ENCODE measurements at regions not wholly inside any gene's neighbourhood (a gene's known extent, or its start where the extent isn't known, plus 50 kb on each side); places are given as distances from the start of the nearest gene placed in this dataset.

DNA sequence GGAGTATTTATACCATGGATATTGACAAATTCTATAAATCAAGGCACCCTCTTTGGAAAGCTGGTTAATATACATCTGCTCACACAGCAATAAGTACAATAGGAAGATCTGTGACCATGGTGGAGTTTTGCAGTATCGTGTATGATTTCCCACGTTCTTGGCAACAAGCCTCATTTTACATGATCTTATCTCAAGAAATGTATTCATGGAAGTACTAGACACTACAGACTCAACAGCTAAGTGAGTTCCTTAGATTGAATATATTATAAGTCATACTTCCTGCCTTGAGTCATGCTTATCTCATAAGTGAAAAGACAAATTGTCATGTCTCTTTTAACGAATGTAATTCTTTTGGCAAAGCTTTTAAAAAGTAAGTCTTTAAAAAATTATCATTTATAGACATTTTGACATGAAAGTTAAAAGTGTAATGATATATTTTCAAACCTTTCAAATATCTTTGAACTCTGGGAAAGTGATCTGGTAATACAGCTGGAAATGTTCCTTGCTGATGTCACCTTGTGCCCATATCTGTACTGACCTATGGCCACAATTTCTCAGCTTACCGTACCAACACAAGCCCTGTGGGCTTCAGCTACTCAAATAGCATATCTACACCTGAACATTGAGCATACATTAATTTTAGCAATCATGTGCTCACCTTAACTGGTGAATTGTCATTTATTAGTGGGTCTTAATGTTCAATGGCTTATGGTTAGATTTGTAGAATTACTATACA, 130.3 kb upstream of the TMC3 start:
- no peak for DNase-seq (ENCODE audit: low spot score in 2 of 2)
- no peak for FAIRE-seq

DNA sequence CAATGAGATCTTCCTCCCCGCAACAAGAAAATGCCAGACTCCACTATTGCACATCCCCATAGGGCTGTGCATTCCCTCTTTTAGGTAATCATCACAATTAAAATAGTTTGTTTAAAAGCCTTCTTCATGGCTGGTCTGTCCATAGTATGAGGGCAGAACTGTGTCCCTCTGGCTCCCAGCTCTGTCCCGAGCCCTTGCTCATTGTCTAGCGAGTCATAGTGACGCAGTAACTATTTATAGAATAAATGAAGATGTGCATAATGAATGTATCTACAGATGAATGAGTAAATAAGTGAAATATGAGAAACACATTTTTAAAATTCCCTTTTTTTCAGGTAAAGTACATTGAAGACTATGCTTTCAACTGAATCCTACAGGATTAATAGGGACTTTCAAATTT, 128.4 kb upstream of the TMC3 start:
- no peak for FAIRE-seq
- DNase-seq (ENCODE audit: low spot score in 2 of 2): no peak

DNA sequence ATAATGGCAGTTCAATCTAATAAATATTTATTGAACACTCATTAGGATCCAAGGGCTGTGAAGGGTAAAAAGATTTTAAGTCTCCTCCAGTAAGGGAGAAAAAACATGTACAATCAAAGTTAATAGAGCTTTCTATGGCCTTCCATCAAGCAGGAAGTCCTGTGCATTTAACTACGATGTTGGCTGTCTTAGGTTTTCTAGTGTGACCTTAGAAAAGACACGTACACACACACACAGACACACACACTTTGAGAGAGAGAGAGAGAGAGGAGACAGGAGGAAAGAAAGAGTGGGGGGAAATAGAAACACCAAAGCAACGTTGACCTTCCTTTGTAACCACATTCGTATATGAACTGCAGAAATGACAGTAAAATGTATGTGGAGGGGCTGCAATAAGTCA, 126.1 kb upstream of the TMC3 start:
- DNase-seq (ENCODE audit: low spot score in 2 of 2) (no peak), FAIRE-seq (no peak)

DNA sequence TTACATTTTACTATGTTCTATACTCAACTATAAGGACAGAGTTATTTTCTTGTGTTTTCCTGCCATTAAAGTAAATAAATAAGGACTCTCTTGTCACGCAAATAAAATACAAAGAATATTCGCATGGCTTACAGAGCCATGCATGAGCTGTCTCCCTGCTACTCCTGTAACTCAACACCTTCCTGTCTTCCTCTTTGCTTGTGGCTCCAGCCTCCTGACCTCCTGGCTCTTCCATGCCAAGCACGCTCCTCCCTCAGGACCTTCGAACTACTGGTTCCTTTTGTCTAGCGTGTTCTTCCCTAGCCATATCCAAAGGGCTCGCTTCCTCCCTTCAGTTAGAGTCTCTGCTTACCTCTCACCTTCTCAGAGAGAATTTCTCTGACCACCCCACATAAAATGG, 124.3 kb upstream of the TMC3 start:
- FAIRE-seq: no peak
- no peak for DNase-seq (ENCODE audit: low spot score in 2 of 2)

DNA sequence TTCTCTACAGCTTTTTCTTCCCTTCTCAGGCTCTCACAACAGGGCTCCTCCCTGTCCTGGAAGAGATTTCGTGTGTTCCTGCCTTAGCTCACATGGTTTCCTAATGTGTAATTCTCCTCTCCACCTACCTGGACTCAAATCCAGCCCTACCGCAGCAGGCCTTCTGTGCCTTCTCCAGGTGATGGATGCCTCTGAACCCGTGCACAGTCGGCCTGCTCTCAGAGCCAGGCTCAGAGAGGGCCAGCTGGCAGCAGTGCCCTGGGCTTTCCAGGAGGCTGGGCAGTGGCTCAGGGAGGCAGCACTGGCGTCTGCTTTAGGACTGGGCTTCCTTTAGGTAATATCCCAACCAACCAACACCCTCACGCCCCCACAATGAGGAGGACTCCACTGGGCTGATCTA, 123.2 kb upstream of the TMC3 start:
- DNase-seq (ENCODE audit: low spot score in 2 of 2) (no peak), FAIRE-seq (no peak)

DNA sequence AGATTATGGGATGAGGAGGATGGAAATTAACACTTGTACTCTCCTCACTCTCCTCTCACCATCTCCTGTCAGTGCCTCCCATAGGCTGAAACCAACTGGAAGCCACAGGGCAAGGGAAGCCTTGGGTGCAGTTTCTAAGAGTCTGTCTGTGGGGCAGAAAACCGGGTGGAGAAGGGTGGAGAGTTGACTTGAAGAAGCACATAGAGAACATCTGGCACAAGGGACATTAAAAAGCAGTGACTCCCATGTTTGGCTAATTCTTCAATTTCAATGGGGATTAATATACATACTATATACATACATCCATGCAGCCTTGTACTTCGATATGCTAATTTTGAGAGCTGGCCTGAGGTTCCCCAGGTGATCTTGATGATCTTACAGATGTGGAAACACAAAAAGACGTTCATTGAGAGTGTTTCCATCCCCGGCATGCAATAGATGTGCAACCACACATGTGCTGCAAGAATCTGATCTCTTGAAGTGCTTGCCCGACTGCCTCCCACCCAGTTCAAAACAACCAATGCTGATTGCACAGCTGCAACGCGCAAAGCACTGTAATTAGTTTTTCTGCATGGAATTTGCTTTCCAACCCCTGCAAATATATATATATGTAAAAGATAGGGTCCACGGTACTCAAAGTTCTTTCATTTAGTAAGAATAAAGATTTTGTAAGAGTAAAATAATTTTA, 121.9 kb upstream of the TMC3 start:
- DNase-seq (ENCODE audit: low spot score in 2 of 2): no peak
- FAIRE-seq: no peak

DNA sequence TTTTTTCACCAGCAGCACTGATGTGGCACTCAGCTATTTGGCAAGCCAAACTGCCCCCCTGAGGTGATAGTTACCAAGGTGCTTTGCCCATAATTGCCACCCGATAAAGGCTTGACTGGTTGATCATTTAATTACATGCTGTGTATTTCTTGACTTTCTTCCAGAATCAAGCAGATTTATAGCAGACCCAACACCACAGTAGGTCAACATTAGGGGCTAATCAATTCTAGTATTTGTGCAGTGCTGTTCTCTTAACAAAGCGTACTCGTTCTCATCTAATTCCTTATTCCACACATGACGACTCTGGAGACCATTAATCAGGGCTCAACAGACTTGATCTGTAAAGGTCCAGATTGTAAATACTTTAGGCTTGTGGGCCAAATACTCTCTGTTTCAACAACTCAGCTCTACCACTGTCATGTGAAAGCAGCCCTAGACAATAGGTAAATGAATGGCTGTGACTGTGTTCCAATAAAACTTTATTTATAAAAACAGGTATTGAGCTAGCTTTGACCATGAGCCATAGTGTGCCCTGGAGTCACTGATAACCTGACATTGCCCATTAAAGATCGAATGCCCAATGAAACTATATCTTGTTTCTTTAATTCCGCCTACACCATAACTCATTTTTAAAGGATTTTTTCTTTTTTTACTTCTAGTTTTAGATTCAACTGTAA, 119.1 kb upstream of the TMC3 start:
- DNase-seq (ENCODE audit: low spot score in 2 of 2) (no peak), FAIRE-seq (no peak)

DNA sequence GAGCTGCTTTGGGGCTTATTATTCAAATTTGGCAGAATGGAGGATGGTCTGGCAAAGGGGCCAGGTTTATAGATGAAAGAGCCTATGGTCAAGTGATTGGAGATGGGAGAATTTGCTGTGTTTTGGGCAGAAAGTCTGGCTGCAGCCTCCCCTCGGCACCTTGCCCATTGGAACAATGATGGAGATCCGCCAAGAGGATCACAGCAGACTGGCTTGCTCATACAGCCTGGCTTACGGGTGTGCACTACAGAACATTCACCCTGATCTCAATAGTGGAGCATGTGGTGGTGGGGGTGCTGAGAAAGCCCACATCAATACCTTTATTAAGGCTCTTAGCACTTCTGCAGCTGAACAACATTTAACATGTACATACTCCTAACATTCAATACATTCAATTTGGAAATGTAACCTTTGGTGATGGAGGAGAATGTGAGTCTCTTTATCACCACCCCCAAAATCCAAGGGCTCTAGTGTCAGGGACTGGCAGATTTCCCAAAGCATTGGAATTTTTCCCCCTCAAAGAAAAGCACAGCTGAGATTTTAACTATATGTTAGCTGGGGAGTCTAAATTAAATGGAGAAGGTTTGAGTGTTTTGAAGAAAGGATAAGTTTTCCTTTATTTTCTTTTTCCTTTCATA, 118.4 kb upstream of the TMC3 start:
- FAIRE-seq (no peak), DNase-seq (ENCODE audit: low spot score in 2 of 2) (peak in 1 of 2 donors; percentile 9)

DNA sequence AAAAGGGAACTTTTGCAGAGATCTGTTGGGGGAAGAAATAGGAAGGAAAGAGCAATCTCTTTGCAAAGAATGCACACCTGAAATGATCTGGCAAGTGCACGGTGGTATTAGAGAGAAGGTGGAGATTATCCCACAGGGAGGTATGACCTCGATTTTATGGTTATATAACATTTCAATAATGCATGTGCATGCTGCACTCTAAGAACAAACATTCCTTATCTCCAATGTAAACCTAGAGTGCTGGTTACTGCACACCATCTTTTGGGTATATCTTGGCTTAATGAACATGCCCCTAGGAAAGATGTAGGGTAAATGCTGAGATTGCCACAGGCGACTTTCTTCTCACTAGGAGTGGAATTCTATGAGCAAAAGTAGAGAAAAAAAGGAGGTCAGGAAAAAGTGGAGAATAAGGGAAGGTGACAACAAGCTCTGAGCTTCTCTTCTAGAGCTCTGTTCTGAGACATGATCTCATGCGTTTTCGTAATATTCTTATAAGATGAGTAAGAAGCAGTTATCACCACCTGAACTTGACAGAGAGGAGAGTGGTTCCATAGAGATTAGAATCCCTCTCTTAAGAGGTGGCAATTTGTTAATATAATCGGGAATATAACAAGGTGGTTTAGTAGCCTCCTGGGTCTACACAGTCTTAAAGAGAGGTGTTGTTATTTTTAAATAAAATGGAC, 117.5 kb upstream of the TMC3 start:
- no peak for DNase-seq (ENCODE audit: low spot score in 2 of 2)
- no peak for FAIRE-seq

DNA sequence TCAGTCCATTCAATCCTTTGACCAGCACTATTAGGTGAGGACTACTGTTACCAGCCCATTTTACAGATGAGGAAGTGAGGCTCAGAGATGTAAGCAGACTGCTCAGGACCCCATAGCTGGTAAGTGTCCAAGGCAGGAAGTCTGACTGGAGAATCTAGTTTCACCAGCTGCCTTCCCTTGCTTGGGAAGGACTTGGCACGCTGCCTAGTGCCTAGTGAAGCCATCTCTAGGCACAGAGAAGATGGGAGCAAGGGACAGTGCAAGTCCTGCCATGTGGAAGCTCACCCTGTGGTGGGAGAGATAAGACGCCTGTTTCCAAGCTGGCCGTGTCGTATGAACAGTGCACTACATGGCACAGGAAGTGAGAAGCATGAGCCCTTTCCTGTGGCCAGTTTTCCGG, 111.8 kb upstream of the TMC3 start:
- no peak for FAIRE-seq
- DNase-seq (ENCODE audit: low spot score in 2 of 2): no peak

DNA sequence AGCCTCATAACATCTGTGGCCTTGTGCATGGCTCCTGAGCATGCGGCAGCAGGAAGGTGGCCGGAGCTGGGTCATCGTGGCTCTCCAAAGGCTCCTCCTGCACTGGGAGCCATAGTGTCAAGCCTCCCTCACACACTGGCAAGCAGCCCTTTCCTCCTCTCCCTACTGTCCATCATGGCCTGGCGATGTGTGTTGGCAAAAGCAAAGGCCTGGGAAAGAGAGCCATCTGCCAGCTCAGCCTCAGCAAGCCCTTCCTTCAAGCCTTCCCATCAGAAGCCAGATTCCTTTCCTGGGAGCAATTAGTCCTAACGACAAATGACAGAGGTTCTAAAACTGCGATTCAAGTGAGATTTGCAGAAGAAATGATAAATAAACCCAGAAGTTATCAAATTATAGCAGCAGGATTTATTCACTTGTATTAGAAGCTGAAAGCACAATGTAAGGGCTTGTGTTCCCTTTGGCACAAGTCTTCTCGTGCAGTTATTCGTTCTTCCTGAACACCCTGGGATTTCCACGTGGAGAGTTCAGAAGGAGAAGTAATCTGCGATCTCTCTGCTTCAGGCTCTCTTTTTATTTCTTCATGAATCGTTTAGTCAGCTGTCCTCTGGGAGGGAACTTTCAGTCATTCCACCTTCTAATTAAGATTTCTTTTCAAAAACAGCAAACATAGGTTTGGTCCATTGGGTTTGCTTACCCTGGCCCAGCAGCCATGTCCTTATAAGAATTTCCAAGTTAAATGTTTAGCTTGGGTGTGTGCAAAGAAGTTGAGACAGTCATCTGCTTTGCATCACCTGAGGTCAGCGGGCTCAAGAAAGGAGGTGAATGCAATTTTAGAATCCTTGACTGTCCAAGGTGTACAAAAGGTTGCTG, 110.3 kb upstream of the TMC3 start:
- FAIRE-seq (no peak), DNase-seq (ENCODE audit: low spot score in 2 of 2) (no peak)

DNA sequence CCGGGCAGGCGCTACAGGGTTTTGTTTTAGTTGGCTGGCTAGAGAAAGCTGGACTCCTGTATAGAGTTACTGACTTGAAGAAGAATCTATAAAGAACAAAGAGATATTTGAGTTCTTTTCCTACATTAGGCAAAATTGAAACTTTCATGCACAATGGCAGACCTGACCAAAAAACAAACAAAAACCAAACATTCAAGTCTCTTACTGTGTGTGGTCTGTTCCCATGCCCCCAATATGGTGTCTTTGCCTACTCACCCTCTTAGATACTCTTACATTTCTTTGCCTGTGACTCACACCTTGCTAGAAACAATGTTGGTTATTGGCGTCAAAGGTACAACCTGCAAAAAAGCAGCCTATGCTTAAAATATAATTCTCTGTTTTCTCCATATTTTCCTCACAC, 109.5 kb upstream of the TMC3 start:
- FAIRE-seq (no peak), DNase-seq (ENCODE audit: low spot score in 2 of 2) (no peak)

DNA sequence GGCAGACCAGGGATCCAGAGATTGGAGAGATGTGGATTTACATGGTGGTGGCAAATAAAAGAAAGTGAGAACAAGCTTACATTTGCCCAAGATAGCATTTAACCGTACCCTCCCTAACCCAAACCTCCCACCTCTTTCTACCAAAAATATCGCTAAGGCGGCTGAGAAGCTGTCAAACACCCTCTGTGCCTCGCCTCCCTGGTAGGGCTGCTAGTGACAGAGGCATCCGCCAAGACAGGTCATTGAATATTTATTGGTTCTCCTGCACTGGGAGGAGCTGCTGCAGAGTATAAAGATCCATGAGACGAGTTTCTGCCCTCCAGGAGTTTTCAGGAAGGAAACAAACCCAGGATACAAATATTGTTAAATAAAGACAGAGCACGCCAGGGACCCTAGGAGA, 107.3 kb upstream of the TMC3 start:
- no peak for FAIRE-seq
- DNase-seq (ENCODE audit: low spot score in 2 of 2): no peak

DNA sequence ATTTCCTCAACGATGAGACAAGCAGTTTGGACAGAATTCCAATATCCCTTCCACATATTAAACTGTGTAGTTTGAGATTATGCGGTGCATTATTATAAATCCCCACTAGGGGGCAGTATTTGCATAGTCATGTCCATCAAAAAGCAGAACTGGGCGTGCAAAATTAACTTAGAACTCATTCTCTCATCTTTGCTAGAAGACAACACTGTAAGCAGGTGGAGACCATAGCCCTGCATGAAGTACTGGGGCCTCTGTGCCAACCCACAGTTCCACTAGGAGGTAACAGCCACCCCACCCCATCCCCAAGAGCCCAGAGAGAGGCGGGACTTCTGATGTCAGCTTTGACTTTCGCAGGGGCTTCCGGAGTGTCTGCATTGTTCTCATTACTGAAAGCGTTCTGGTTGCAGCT, 106.6 kb upstream of the TMC3 start:
- peak; percentile 85 for FAIRE-seq
- no peak for DNase-seq (ENCODE audit: low spot score in 2 of 2)

DNA sequence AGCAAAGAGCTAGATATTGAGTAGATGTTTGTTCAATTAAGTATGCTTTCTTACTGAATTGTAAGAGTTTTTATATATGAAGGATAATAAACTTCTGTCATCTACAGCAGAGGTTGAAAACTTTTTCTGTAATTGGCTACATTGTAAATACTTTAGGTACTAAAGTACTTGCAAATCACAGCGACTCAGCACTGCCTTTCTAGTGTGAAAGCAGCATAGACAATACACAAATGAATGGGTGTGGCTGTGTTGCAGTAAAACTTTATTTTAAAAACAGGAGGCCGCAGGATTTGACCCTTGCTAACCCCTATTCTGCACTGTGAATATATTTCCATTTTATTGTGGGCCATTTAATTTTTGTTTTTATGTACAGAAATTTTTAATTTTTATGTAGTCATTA, 104.3 kb upstream of the TMC3 start:
- FAIRE-seq (no peak), DNase-seq (ENCODE audit: low spot score in 2 of 2) (no peak)

DNA sequence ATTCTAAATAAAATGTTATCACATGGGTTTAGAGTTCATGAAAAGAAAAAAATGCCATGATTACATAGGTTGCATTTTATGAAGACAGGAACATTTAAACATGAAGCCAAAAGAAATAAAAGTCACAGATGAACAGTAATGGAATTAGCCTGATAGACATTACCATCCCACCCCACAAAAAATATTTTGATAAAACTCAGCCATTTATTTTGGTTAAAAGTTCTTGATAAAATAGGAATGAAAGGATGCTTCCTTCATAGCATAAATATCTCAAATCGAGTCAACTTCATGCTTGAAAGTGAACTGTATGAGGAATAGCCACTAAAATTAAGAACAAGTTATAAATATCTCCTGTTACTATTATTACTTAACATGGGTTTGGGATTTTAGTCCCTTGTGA, 101.9 kb upstream of the TMC3 start:
- DNase-seq (ENCODE audit: low spot score in 2 of 2) (no peak), FAIRE-seq (no peak)

DNA sequence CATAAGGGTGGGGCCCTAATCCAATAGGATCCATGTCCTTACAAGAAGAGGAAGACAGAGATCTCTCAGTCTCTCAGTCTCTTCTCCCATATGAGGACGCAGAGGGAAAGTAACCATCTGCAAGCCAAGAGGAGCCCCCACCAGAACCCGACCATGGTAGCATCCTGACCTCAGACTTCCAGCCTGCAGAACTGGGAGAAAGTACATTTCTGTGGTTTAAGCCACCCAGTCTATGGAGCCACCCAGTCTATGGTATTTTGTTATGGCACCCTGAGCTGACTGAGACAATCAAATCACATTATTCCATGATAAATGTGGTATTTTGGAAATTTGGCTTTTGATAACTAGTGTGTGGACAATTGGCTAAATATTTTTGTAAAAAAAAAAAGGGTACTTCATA, 101.5 kb upstream of the TMC3 start:
- DNase-seq (ENCODE audit: low spot score in 2 of 2) (no peak), FAIRE-seq (no peak)

DNA sequence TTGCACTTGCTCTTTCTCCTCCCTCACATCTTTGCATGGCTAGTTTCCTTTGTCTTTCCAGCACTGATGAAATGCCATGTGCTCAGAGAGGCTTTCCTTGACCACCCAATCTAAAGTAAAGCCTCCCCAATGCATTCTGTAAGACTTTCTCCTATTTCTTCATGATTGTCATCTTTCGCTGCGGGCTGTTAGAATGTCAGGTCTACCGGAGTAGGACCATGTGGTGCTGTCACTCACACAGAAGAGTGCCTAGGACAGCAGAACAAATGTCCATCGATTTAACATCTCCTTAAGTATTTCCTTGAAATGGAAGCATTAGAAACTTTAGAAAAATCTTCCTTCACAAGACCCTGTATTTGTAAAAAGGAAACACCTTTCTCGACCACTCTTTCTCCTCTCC, 99.9 kb upstream of the TMC3 start:
- FAIRE-seq: no peak
- no peak for DNase-seq (ENCODE audit: low spot score in 2 of 2)

DNA sequence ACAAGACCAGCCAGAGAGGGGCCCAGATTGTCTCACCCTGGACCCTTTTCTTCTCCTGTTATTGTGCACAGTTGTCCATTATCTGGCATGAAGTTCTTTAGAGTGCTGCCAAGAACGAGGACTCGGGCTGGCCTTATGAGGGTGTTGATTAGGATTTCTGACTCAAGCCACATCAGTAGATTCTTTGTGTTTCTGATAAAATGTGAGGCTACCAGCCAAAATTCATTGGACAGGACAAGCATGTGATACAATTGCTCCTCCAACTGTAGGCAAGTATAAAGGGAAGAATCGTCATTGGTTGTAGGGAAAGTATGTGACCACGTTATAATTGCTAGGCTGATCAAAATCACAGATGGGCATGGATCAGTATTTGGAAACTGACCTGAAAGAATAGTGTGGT, 99.2 kb upstream of the TMC3 start:
- FAIRE-seq (no peak), DNase-seq (ENCODE audit: low spot score in 2 of 2) (no peak)

DNA sequence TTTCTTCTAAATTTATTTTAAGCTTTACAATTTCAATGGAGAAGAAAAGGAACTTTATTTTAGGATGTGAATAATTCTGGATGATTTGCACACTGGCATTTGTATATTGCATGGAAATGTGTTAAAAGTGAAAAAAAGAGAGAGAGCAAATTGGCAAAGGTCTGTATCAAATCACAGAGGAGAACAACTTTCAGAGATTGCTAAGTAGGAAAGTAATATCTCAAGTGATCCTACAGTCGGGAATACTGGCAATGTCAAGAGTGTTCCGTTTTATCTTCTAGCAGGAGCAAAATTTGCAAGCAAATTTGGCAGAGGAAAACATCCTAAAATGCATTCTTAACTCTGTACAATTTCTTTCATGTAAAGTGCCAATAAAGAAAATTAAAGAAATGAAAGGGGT, 97.1 kb upstream of the TMC3 start:
- DNase-seq (ENCODE audit: low spot score in 2 of 2): no peak
- no peak for FAIRE-seq
